SJCRH30 (cell line): ENCODE measurements at regions not wholly inside any gene's neighbourhood (a gene's known extent, or its start where the extent isn't known, plus 50 kb on each side); places are given as distances from the start of the nearest gene placed in this dataset.
"Not testable (repeated sequence)": the region's sequence is repeated elsewhere in the genome, so short reads cannot be mapped to it uniquely, and the experiment has no call there.

Experiments used
- DNase-seq, 2 experiments: peaks; one replicate each; pipeline ENCODE4 v3.0.0-alpha.2; 2015 to 2020
- H3K27ac ChIP-seq: fragments of 250-450 bp; sonication (Bioruptor Pico); 2 replicates; pipeline ENCODE4 v1.5.1; 2020; ENCODE audit warnings: mild to moderate bottlenecking, moderate library complexity
- H3K27me3 ChIP-seq: fragments of 250-450 bp; sonication (Bioruptor Pico); 2 replicates; pipeline ENCODE4 v1.5.1; 2020; ENCODE audit warnings: mild to moderate bottlenecking, moderate library complexity
- H3K36me3 ChIP-seq: fragments of 250-450 bp; sonication (Bioruptor Pico); 2 replicates; pipeline ENCODE4 v1.5.1; 2020; ENCODE audit warnings: mild to moderate bottlenecking, moderate library complexity
- H3K4me1 ChIP-seq: fragments of 250-450 bp; sonication (Bioruptor Pico); 2 replicates; pipeline ENCODE4 v1.5.1; 2020; ENCODE audit warnings: mild to moderate bottlenecking, moderate library complexity
- H3K4me3 ChIP-seq: fragments of 250-450 bp; sonication (Bioruptor Pico); 2 replicates; pipeline ENCODE4 v1.5.1; 2020; ENCODE audit warnings: mild to moderate bottlenecking, moderate library complexity
- H3K9me3 ChIP-seq: fragments of 250-450 bp; sonication (Bioruptor Pico); replicated peaks from 2 replicates; pipeline ENCODE4 v1.5.1; 2020; ENCODE audit warnings: mild to moderate bottlenecking, moderate library complexity

GRCh38 chr3:69609566-69609965 lies 129.7 kb upstream of the MITF start:
- H3K4me1 ChIP-seq, H3K27ac ChIP-seq, H3K36me3 ChIP-seq, H3K9me3 ChIP-seq, H3K4me3 ChIP-seq, H3K27me3 ChIP-seq, DNase-seq: not testable (repeated sequence)

GRCh38 chr3:69607466-69608305 lies 131.6 kb upstream of the MITF start:
- Histone ChIP-seq H3K27ac (no peak overlapping the region), H3K4me3 (no peak overlapping the region), H3K36me3 (no peaks in the 10 kb centered on the region), H3K27me3 (no peaks in the 10 kb centered on the region), H3K4me1 (no peaks in the 10 kb centered on the region), H3K9me3 (no peaks in the 10 kb centered on the region)
- DNase-seq, result no peak

GRCh38 chr3:69605867-69606266 lies 133.4 kb upstream of the MITF start:
- Histone ChIP-seq H3K27ac (no peak overlapping the region), H3K27me3 (no peaks in the 10 kb centered on the region)
- no peak for DNase-seq

GRCh38 chr3:69604735-69605450 lies 134.4 kb upstream of the MITF start:
- Histone ChIP-seq H3K4me1 (no peaks in the 10 kb centered on the region), H3K9me3 (no peaks in the 10 kb centered on the region), H3K36me3 (no peaks in the 10 kb centered on the region), H3K4me3 (no peak overlapping the region), H3K27ac (no peak overlapping the region), H3K27me3 (no peaks in the 10 kb centered on the region)
- DNase-seq, result no peak

More at GRCh38 chr3:69605867-69606266, 133.4 kb upstream of the MITF start:
- Histone ChIP-seq H3K9me3 (no peaks in the 10 kb centered on the region), H3K36me3 (no peaks in the 10 kb centered on the region), H3K4me3 (no peak overlapping the region), H3K4me1 (no peaks in the 10 kb centered on the region)

GRCh38 chr3:69602112-69602511 lies 137.2 kb upstream of the MITF start:
- no peak for DNase-seq
- H3K27ac ChIP-seq, result no peak overlapping the region
- no peaks in the 10 kb centered on the region for H3K36me3 ChIP-seq
- H3K27me3 ChIP-seq, result no peaks in the 10 kb centered on the region
- no peak overlapping the region for H3K4me3 ChIP-seq
- no peaks in the 10 kb centered on the region for H3K9me3 ChIP-seq
- no peaks in the 10 kb centered on the region for H3K4me1 ChIP-seq

GRCh38 chr3:69594286-69594685 lies 145.0 kb upstream of the MITF start:
- no peak overlapping the region for H3K4me3 ChIP-seq
- no peak overlapping the region for H3K27ac ChIP-seq
- no peaks in the 10 kb centered on the region for H3K27me3 ChIP-seq
- H3K9me3 ChIP-seq, result no peaks in the 10 kb centered on the region
- no peaks in the 10 kb centered on the region for H3K4me1 ChIP-seq
- no peak for DNase-seq
- no peaks in the 10 kb centered on the region for H3K36me3 ChIP-seq

GRCh38 chr3:69591164-69591736 lies 148.0 kb upstream of the MITF start:
- no peaks in the 10 kb centered on the region for H3K36me3 ChIP-seq
- no peaks in the 10 kb centered on the region for H3K4me1 ChIP-seq
- H3K27ac ChIP-seq, result no peak overlapping the region
- no peaks in the 10 kb centered on the region for H3K27me3 ChIP-seq
- DNase-seq, result no peak
- no peak overlapping the region for H3K4me3 ChIP-seq
- H3K9me3 ChIP-seq, result no peaks in the 10 kb centered on the region

- no peak for DNase-seq
- Histone ChIP-seq H3K36me3 (no peaks in the 10 kb centered on the region), H3K4me1 (no peaks in the 10 kb centered on the region), H3K27me3 (no peaks in the 10 kb centered on the region), H3K9me3 (no peaks in the 10 kb centered on the region), H3K4me3 (no peak overlapping the region), H3K27ac (no peak overlapping the region)
Observed at GRCh38 chr3:69590111-69590510, 149.2 kb upstream of the MITF start.

GRCh38 chr3:69588170-69588569 lies 151.1 kb upstream of the MITF start:
- Histone ChIP-seq H3K9me3 (no peaks in the 10 kb centered on the region), H3K27me3 (no peaks in the 10 kb centered on the region), H3K27ac (no peak overlapping the region), H3K4me1 (no peaks in the 10 kb centered on the region), H3K4me3 (no peak overlapping the region), H3K36me3 (no peaks in the 10 kb centered on the region)
- no peak for DNase-seq

- no peaks in the 10 kb centered on the region for H3K27me3 ChIP-seq
Observed at GRCh38 chr3:69585472-69585871, 153.8 kb upstream of the MITF start.

GRCh38 chr3:69582044-69582443 lies 157.2 kb upstream of the MITF start:
- no peaks in the 10 kb centered on the region for H3K36me3 ChIP-seq
- no peaks in the 10 kb centered on the region for H3K27me3 ChIP-seq
- no peaks in the 10 kb centered on the region for H3K9me3 ChIP-seq
- H3K4me1 ChIP-seq, result no peaks in the 10 kb centered on the region
- no peak overlapping the region for H3K27ac ChIP-seq
- H3K4me3 ChIP-seq, result no peak overlapping the region
- no peak for DNase-seq

More at GRCh38 chr3:69585472-69585871, 153.8 kb upstream of the MITF start:
- Histone ChIP-seq H3K9me3 (no peaks in the 10 kb centered on the region), H3K27ac (no peak overlapping the region), H3K4me1 (no peaks in the 10 kb centered on the region), H3K36me3 (no peaks in the 10 kb centered on the region), H3K4me3 (no peak overlapping the region)
- DNase-seq, result no peak

- Histone ChIP-seq H3K36me3 (no peaks in the 10 kb centered on the region), H3K4me3 (no peak overlapping the region), H3K4me1 (no peaks in the 10 kb centered on the region), H3K9me3 (no peaks in the 10 kb centered on the region), H3K27me3 (no peaks in the 10 kb centered on the region), H3K27ac (no peak overlapping the region)
- DNase-seq, result no peak
Observed at GRCh38 chr3:69579306-69580041, 159.8 kb upstream of the MITF start.

GRCh38 chr3:69569520-69569919 lies 169.7 kb upstream of the MITF start:
- Histone ChIP-seq H3K27ac (no peak overlapping the region), H3K36me3 (no peaks in the 10 kb centered on the region), H3K4me3 (no peak overlapping the region), H3K4me1 (no peaks in the 10 kb centered on the region), H3K27me3 (no peaks in the 10 kb centered on the region), H3K9me3 (no peaks in the 10 kb centered on the region)
- no peak for DNase-seq

GRCh38 chr3:69568951-69569350 lies 170.3 kb upstream of the MITF start:
- no peak for DNase-seq

GRCh38 chr3:69568458-69568857 lies 170.8 kb upstream of the MITF start:
- Histone ChIP-seq H3K9me3 (no peaks in the 10 kb centered on the region), H3K27ac (no peak overlapping the region), H3K4me1 (no peaks in the 10 kb centered on the region), H3K36me3 (no peaks in the 10 kb centered on the region), H3K27me3 (no peaks in the 10 kb centered on the region), H3K4me3 (no peak overlapping the region)
- DNase-seq, result no peak

More at GRCh38 chr3:69568951-69569350, 170.3 kb upstream of the MITF start:
- no peaks in the 10 kb centered on the region for H3K36me3 ChIP-seq
- H3K4me3 ChIP-seq, result no peak overlapping the region
- H3K4me1 ChIP-seq, result no peaks in the 10 kb centered on the region
- no peaks in the 10 kb centered on the region for H3K9me3 ChIP-seq
- no peak overlapping the region for H3K27ac ChIP-seq
- no peaks in the 10 kb centered on the region for H3K27me3 ChIP-seq
